ENCODE measurements at regions not wholly inside any gene's neighbourhood (a gene's known extent, or its start where the extent isn't known, plus 50 kb on each side); places are given as distances from the start of the nearest gene placed in this dataset.

- Mint-ChIP-seq H3K4me3 (no peak overlapping the region), H3K36me3 (ENCODE audit: low read depth) (no peaks in the 10 kb centered on the region), H3K27ac (no peak overlapping the region), H3K4me1 (no peaks in the 10 kb centered on the region), H3K27me3 (no peaks in the 10 kb centered on the region), H3K9me3 (ENCODE audit: low read depth) (peaks cover 2% of the 10 kb centered on the region)
- ATAC-seq: no peak
- no peak for DNase-seq
- ChIA-PET POLR2A (no interaction called here), CTCF (interaction anchor here (1.0 kb wide), 1 partner anchor 8 kb away, joined by 3 read pairs; no protein-coding TSS in a partner anchor)
- intact Hi-C loops (cut with DNase I, micrococcal nuclease): no loop called here
These were observed 87.5 kb upstream of the CBLB start for GRCh38 chr3:105956306-105956705.

- DNase-seq (no peak), ATAC-seq (no peak)
- no peaks in the 10 kb centered on the region for H3K9me3 Mint-ChIP-seq (ENCODE audit: low read depth)
- no peaks in the 10 kb centered on the region for H3K27me3 Mint-ChIP-seq
- CTCF ChIA-PET: no interaction called here
- no peaks in the 10 kb centered on the region for H3K4me1 Mint-ChIP-seq
- POLR2A ChIA-PET: no interaction called here
- H3K4me3 Mint-ChIP-seq: no peak overlapping the region
- intact Hi-C loops (cut with DNase I, micrococcal nuclease): no loop called here
- no peaks in the 10 kb centered on the region for H3K36me3 Mint-ChIP-seq (ENCODE audit: low read depth)
- H3K27ac Mint-ChIP-seq: no peak overlapping the region
These were observed 88.9 kb upstream of the CBLB start for GRCh38 chr3:105957722-105958121.

GRCh38 chr3:105958237-105959000 is 89.6 kb upstream of the CBLB start:
- Mint-ChIP-seq H3K27ac (no peak overlapping the region), H3K4me3 (no peak overlapping the region), H3K9me3 (ENCODE audit: low read depth) (no peaks in the 10 kb centered on the region), H3K36me3 (ENCODE audit: low read depth) (no peaks in the 10 kb centered on the region), H3K4me1 (no peaks in the 10 kb centered on the region), H3K27me3 (no peaks in the 10 kb centered on the region)
- intact Hi-C loops (cut with DNase I, micrococcal nuclease): no loop called here
- DNase-seq (no peak), ATAC-seq (no peak)
- ChIA-PET POLR2A (interaction anchor here (0.6 kb wide), 1 partner anchor 122 kb away, joined by 4 read pairs; no protein-coding TSS in a partner anchor), CTCF (no interaction called here)

- DNase-seq: no peak
- ATAC-seq: no peak
- H3K4me3 Mint-ChIP-seq: no peak overlapping the region
- intact Hi-C loops (cut with DNase I, micrococcal nuclease): no loop called here
- ChIA-PET POLR2A (no interaction called here), CTCF (interaction anchor here (1.3 kb wide), 1 partner anchor 9 kb away, joined by 4 read pairs; no protein-coding TSS in a partner anchor)
- H3K4me1 Mint-ChIP-seq: no peaks in the 10 kb centered on the region
- no peaks in the 10 kb centered on the region for H3K27me3 Mint-ChIP-seq
- H3K9me3 Mint-ChIP-seq (ENCODE audit: low read depth): no peaks in the 10 kb centered on the region
- H3K36me3 Mint-ChIP-seq (ENCODE audit: low read depth): no peaks in the 10 kb centered on the region
- no peak overlapping the region for H3K27ac Mint-ChIP-seq
These were observed 91.0 kb upstream of the CBLB start for GRCh38 chr3:105959851-105960250.

GRCh38 chr3:105960381-105960780 is 91.6 kb upstream of the CBLB start:
- no peaks in the 10 kb centered on the region for H3K27me3 Mint-ChIP-seq
- H3K9me3 Mint-ChIP-seq (ENCODE audit: low read depth): no peaks in the 10 kb centered on the region
- ChIA-PET POLR2A (no interaction called here), CTCF (interaction anchor here (1.3 kb wide), 1 partner anchor 9 kb away, joined by 4 read pairs; no protein-coding TSS in a partner anchor)
- no peak overlapping the region for H3K4me3 Mint-ChIP-seq
- no peaks in the 10 kb centered on the region for H3K4me1 Mint-ChIP-seq
- intact Hi-C loops (cut with DNase I, micrococcal nuclease): no loop called here
- H3K27ac Mint-ChIP-seq: no peak overlapping the region
- ATAC-seq (no peak), DNase-seq (no peak)
- no peaks in the 10 kb centered on the region for H3K36me3 Mint-ChIP-seq (ENCODE audit: low read depth)

- Mint-ChIP-seq H3K27me3 (no peaks in the 10 kb centered on the region), H3K36me3 (ENCODE audit: low read depth) (no peaks in the 10 kb centered on the region), H3K4me3 (no peak overlapping the region), H3K4me1 (no peaks in the 10 kb centered on the region), H3K9me3 (ENCODE audit: low read depth) (no peaks in the 10 kb centered on the region), H3K27ac (no peak overlapping the region)
- ChIA-PET POLR2A (no interaction called here), CTCF (interaction anchor here (0.8 kb wide), 1 partner anchor 50 kb away, joined by 3 read pairs; no protein-coding TSS in a partner anchor)
- DNase-seq: no peak
- intact Hi-C loops (cut with DNase I, micrococcal nuclease): no loop called here
- ATAC-seq: no peak
These were observed 94.3 kb upstream of the CBLB start for GRCh38 chr3:105963161-105963560.

- Mint-ChIP-seq H3K9me3 (ENCODE audit: low read depth) (peaks cover 5% of the 10 kb centered on the region), H3K36me3 (ENCODE audit: low read depth) (peaks cover 3% of the 10 kb centered on the region), H3K27ac (no peak overlapping the region), H3K4me1 (peaks cover 3% of the 10 kb centered on the region), H3K4me3 (no peak overlapping the region), H3K27me3 (no peaks in the 10 kb centered on the region)
- intact Hi-C loops (cut with DNase I, micrococcal nuclease): no loop called here
- DNase-seq (no peak), ATAC-seq (no peak)
- CTCF ChIA-PET: no interaction called here
- POLR2A ChIA-PET: no interaction called here
These were observed 96.6 kb upstream of the CBLB start for GRCh38 chr3:105965384-105965783.

GRCh38 chr3:105967117-105967516 is 98.3 kb upstream of the CBLB start:
- Mint-ChIP-seq H3K9me3 (ENCODE audit: low read depth) (peaks cover 20% of the 10 kb centered on the region), H3K4me1 (peaks cover 3% of the 10 kb centered on the region), H3K27ac (no peak overlapping the region), H3K27me3 (no peaks in the 10 kb centered on the region), H3K4me3 (no peak overlapping the region), H3K36me3 (ENCODE audit: low read depth) (peaks cover 16% of the 10 kb centered on the region)
- DNase-seq (no peak), ATAC-seq (no peak)
- intact Hi-C loops (cut with DNase I, micrococcal nuclease): no loop called here
- CTCF ChIA-PET: no interaction called here
- POLR2A ChIA-PET: no interaction called here

GRCh38 chr3:105970283-105970682 is 101.5 kb upstream of the CBLB start:
- ATAC-seq: no peak
- Mint-ChIP-seq H3K9me3 (ENCODE audit: low read depth) (peaks cover 24% of the 10 kb centered on the region), H3K36me3 (ENCODE audit: low read depth) (peaks cover 17% of the 10 kb centered on the region), H3K27ac (peak overlapping the region; percentile 24), H3K4me3 (no peak overlapping the region), H3K4me1 (peaks cover 3% of the 10 kb centered on the region), H3K27me3 (no peaks in the 10 kb centered on the region)
- ChIA-PET POLR2A (interaction anchor here (0.6 kb wide), 1 partner anchor 814 kb away, joined by 3 read pairs; no protein-coding TSS in a partner anchor), CTCF (interaction anchor here (0.6 kb wide), 1 partner anchor 1018 kb away, joined by 3 read pairs; no protein-coding TSS in a partner anchor)
- intact Hi-C loops (cut with DNase I, micrococcal nuclease): no loop called here
- DNase-seq: no peak

- no peak for DNase-seq
- peaks cover 6% of the 10 kb centered on the region for H3K4me1 Mint-ChIP-seq
- ChIA-PET CTCF (no interaction called here), POLR2A (no interaction called here)
- H3K36me3 Mint-ChIP-seq (ENCODE audit: low read depth): peaks cover 17% of the 10 kb centered on the region
- intact Hi-C loops (cut with DNase I, micrococcal nuclease): no loop called here
- H3K4me3 Mint-ChIP-seq: no peak overlapping the region
- H3K9me3 Mint-ChIP-seq (ENCODE audit: low read depth): peaks cover 24% of the 10 kb centered on the region
- ATAC-seq: no peak
- H3K27ac Mint-ChIP-seq: no peak overlapping the region
- H3K27me3 Mint-ChIP-seq: no peaks in the 10 kb centered on the region
These were observed 103.3 kb upstream of the CBLB start for GRCh38 chr3:105972069-105972468.

GRCh38 chr3:105974381-105974780 is 105.6 kb upstream of the CBLB start:
- Mint-ChIP-seq H3K4me3 (no peak overlapping the region), H3K27ac (no peak overlapping the region), H3K36me3 (ENCODE audit: low read depth) (peaks cover 17% of the 10 kb centered on the region), H3K27me3 (no peaks in the 10 kb centered on the region), H3K4me1 (peaks cover 6% of the 10 kb centered on the region), H3K9me3 (ENCODE audit: low read depth) (peaks cover 24% of the 10 kb centered on the region)
- no peak for DNase-seq
- ATAC-seq: no peak
- ChIA-PET POLR2A (no interaction called here), CTCF (no interaction called here)
- intact Hi-C loops (cut with DNase I, micrococcal nuclease): no loop called here

GRCh38 chr3:105976196-105976595 is 107.4 kb upstream of the CBLB start:
- no peak for ATAC-seq
- POLR2A ChIA-PET: no interaction called here

More at GRCh38 chr3:105976196-105976595, 107.4 kb upstream of the CBLB start:
- intact Hi-C loops (cut with DNase I, micrococcal nuclease): no loop called here
- DNase-seq: no peak
- Mint-ChIP-seq H3K27ac (no peak overlapping the region), H3K36me3 (ENCODE audit: low read depth) (peaks cover 10% of the 10 kb centered on the region), H3K4me1 (peaks cover 3% of the 10 kb centered on the region), H3K27me3 (no peaks in the 10 kb centered on the region), H3K4me3 (no peak overlapping the region), H3K9me3 (ENCODE audit: low read depth) (peaks cover 13% of the 10 kb centered on the region)
- CTCF ChIA-PET: interaction anchor here (0.6 kb wide), 1 partner anchor 165 kb away, joined by 3 read pairs; no protein-coding TSS in a partner anchor
